ENCODE measurements at regions not wholly inside any gene's neighbourhood (a gene's known extent, or its start where the extent isn't known, plus 50 kb on each side); places are given as distances from the start of the nearest gene placed in this dataset.

- no peak for TF ChIP-seq EZH2 (IDR thresholded peaks at IDR 0.05; ENCODE audit: borderline replicate concordance, low read depth, low read length, poor library complexity, severe bottlenecking)
- TF ChIP-seq CTCF (conservative IDR thresholded peaks at IDR 0.05; ENCODE audit: low read depth, low read length) = no peak
These were observed 951.6 kb downstream of the CCSER2 start for GRCh38 chr10:85280014-85280413.
